ENCODE measurements at regions not wholly inside any gene's neighbourhood (a gene's known extent, or its start where the extent isn't known, plus 50 kb on each side); places are given as distances from the start of the nearest gene placed in this dataset.

DNA sequence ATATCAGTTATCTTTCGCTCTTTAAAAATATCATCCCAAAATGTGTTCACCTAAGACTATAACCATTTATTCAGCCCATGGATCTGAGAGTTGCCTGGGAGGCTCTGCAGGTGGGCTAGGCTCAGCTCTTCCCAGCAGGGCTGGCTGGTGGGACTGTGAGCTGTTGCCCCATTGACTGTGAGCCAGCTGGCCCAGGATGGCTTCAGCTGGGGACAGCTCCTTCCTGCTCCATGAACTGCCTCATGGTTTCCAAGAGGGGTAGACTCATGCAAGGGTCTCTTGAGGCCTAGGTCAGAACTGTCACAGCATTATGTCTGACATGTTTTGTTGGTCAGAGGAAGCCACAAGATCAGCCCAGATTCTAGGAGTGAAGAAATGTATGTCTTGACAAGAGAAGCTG, 114.1 kb upstream of the E2F7 start:
- TF ChIP-seq, protein P1, sequence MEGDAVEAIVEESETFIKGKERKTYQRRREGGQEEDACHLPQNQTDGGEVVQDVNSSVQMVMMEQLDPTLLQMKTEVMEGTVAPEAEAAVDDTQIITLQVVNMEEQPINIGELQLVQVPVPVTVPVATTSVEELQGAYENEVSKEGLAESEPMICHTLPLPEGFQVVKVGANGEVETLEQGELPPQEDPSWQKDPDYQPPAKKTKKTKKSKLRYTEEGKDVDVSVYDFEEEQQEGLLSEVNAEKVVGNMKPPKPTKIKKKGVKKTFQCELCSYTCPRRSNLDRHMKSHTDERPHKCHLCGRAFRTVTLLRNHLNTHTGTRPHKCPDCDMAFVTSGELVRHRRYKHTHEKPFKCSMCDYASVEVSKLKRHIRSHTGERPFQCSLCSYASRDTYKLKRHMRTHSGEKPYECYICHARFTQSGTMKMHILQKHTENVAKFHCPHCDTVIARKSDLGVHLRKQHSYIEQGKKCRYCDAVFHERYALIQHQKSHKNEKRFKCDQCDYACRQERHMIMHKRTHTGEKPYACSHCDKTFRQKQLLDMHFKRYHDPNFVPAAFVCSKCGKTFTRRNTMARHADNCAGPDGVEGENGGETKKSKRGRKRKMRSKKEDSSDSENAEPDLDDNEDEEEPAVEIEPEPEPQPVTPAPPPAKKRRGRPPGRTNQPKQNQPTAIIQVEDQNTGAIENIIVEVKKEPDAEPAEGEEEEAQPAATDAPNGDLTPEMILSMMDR (IDR thresholded peaks at IDR 0.05; ENCODE audit: low read depth, low read length), result no peak
- DNase-seq (ENCODE audit: low read depth, low spot score), result no peak
- in situ Hi-C loops (cut with HindIII; ENCODE audit: low sequenced_read_pairs), result no loop called here
- no peak overlapping the region for H3K4me3 ChIP-seq (ENCODE audit: low read depth, low read length)

DNA sequence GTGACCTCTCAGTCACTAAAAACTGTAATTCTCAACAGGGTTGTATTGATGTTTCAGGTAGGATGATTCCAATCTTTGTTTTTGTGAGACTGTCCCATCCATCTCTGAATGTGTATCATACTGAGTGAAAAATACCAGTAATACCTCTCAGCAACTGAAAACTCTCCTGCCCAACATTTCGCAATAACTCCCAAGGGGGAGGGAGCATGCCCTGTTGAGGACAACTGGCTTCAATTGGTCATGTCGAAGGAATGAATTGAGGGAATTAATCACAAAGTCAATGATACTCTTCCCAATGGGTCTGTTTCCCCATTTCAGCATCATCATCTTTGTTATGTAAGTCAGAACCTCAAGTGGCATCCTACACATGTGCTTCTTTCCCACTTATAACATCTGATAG, 102.4 kb upstream of the E2F7 start:
- in situ Hi-C loops (cut with HindIII; ENCODE audit: low sequenced_read_pairs), result no loop called here
- TF ChIP-seq, protein P1 (IDR thresholded peaks at IDR 0.05; ENCODE audit: low read depth, low read length), result no peak
- no peak for DNase-seq (ENCODE audit: low read depth, low spot score)
- H3K4me3 ChIP-seq (ENCODE audit: low read depth, low read length), result no peak overlapping the region

DNA sequence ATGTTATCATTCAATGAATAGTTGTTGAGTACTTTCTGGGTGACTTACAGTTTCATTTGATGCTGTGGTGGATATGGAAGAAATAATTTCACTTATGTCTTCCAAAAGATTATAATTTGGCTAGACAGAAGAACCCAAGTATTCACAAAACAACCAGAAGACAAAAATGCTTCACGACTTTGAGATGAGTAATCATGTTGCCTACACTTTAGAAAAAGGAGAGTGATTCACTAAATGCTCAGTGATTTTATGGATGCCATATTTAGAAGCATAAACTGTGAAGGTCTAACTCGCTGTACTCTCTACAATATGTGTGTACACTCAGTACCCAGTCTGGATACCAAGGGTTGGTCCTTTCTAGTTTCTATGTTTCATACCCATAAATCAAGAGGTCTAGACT, 101.3 kb upstream of the E2F7 start:
- TF ChIP-seq, protein P1 (IDR thresholded peaks at IDR 0.05; ENCODE audit: low read depth, low read length), result no peak
- H3K4me3 ChIP-seq (ENCODE audit: low read depth, low read length), result no peak overlapping the region
- DNase-seq (ENCODE audit: low read depth, low spot score), result peak; percentile 12
- in situ Hi-C loops (cut with HindIII; ENCODE audit: low sequenced_read_pairs), result no loop called here

DNA sequence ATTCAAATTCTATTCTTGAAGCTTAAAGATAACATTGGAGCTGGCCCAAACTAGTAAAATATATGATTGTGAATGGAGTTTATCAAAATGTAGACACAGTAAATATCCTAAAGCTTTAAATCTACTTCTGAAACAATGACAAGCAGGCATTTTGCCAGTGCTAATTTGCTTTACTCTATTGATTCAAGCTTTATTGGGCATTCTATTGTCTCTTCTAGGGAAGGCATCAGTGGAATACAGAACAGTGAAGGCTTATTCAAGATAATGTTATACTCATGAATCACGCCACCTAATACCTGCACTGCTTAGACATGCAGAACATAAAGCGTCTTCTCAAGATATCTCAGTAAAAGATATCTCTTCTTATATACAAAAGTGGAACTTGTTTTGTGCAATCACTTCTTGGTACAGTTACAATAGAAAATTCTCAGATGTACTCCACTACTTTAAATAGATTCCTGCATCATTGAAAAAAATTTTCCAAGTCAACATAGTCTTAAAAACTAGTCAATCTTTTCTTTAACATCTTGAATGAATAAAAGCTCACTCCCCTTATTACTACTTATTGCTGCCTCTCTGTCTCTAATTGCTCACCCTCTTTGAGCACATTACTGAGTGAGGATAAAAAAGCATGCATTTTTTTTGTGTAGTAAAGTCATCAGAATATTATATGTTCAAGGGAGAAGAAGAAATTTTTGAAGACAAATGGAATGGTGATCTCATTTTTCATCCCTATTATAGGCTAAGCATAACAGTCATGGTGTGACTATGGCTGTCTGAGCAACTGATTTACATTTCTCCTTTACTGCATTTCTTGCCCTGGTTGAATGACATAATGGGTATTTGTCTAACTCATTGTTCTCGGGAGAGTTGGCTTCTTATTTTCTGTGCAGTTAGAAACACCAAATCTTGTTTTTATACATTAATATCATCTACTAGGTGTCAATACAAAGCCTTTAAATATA, 98.0 kb upstream of the E2F7 start:
- no peak overlapping the region for H3K4me3 ChIP-seq (ENCODE audit: low read depth, low read length)
- in situ Hi-C loops (cut with HindIII; ENCODE audit: low sequenced_read_pairs), result no loop called here
- TF ChIP-seq, protein P1 (IDR thresholded peaks at IDR 0.05; ENCODE audit: low read depth, low read length), result no peak
- no peak for DNase-seq (ENCODE audit: low read depth, low spot score)

DNA sequence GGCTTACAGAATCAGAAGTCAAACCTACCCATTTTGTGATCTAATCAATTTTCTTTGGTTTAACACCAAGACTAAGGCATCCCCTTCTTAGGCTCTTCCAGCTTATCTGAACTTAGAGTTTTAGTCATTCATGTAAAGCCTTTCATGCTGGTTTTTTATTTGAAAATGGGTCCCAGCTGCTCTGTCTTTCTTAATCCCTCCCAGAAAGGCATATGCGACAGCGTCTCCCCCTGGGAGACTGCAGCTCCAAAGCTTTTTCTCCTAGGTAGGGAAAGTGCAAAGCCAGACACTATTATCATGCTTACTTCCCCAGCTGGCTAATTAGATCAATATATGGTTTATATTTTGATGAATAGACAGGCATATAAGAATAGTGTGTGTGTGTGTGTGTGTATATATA, 96.6 kb upstream of the E2F7 start:
- in situ Hi-C loops (cut with HindIII; ENCODE audit: low sequenced_read_pairs), result no loop called here
- H3K4me3 ChIP-seq (ENCODE audit: low read depth, low read length), result no peak overlapping the region
- no peak for DNase-seq (ENCODE audit: low read depth, low spot score)
- TF ChIP-seq, protein P1 (IDR thresholded peaks at IDR 0.05; ENCODE audit: low read depth, low read length), result no peak

DNA sequence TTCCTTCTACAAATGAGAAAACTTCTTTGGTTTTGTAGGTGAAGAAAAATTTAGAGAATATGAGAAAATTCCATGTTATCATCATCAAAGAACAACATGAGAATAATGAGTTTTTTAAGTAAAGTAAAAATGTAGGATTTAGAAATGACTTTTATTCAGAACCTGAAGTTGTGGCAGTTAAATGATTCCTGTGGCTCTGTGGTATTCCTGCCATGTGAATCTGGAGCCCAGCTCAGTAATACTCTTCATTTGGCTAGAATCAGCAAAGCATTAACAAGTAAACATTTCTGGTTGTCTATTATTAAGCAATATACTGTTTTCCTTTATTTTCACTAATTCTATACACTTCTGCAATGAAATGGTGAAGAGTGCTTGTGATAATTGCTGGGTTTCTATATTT, 95.6 kb upstream of the E2F7 start:
- H3K4me3 ChIP-seq (ENCODE audit: low read depth, low read length), result no peak overlapping the region
- DNase-seq (ENCODE audit: low read depth, low spot score), result peak; percentile 7
- TF ChIP-seq, protein P1 (IDR thresholded peaks at IDR 0.05; ENCODE audit: low read depth, low read length), result no peak
- in situ Hi-C loops (cut with HindIII; ENCODE audit: low sequenced_read_pairs), result no loop called here

Data from astrocyte of the spinal cord (primary cell).